Mammary epithelial cell (primary cell): ENCODE measurements at regions not wholly inside any gene's neighbourhood (a gene's known extent, or its start where the extent isn't known, plus 50 kb on each side); places are given as distances from the start of the nearest gene placed in this dataset.

Experiments
- EZH2 ChIP-seq: IDR thresholded peaks from 2 replicates; pipeline ENCODE4 v1.6.1; 2012; ENCODE audit warnings: low read length, inconsistent platforms, borderline replicate concordance
- TF ChIP-seq, protein P1 (sequence below), 2 donors: IDR thresholded peaks in 1 of 2; conservative IDR thresholded peaks in 1 of 2; 2 replicates each; pipeline ENCODE4 v1.5.1; 2011 to 2012; ENCODE audit warnings: inconsistent platforms in 2 of 2, low read length in 2 of 2, mild to moderate bottlenecking in 2 of 2, control low read depth in 1 of 2, low read depth in 1 of 2; ENCODE audit not compliant: insufficient read depth in 1 of 2; ENCODE audit errors: extremely low read depth in 1 of 2

DNA sequence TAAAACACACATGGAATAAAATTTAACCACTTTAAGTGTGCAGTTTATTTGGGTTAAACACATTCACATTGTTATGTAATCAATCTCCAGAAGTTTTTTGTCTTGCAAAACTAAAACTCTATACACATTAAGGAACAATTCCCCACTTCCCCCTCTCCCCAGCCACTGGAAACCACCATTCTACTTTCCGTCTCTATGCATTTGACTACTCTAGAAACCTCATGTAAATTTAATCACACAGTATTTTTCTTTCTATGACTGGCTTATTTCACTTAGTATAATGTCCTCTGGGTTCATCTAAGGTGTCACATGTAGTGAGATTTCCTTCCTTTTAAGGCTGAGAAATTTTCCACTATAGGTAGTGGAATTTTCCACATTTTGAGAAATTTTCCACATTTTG is 568.7 kb upstream of the UBE2E2 start:
- TF ChIP-seq, protein P1, sequence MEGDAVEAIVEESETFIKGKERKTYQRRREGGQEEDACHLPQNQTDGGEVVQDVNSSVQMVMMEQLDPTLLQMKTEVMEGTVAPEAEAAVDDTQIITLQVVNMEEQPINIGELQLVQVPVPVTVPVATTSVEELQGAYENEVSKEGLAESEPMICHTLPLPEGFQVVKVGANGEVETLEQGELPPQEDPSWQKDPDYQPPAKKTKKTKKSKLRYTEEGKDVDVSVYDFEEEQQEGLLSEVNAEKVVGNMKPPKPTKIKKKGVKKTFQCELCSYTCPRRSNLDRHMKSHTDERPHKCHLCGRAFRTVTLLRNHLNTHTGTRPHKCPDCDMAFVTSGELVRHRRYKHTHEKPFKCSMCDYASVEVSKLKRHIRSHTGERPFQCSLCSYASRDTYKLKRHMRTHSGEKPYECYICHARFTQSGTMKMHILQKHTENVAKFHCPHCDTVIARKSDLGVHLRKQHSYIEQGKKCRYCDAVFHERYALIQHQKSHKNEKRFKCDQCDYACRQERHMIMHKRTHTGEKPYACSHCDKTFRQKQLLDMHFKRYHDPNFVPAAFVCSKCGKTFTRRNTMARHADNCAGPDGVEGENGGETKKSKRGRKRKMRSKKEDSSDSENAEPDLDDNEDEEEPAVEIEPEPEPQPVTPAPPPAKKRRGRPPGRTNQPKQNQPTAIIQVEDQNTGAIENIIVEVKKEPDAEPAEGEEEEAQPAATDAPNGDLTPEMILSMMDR (conservative IDR thresholded peaks at IDR 0.05 in 1 of 2, IDR thresholded peaks at IDR 0.05 in 1 of 2; ENCODE audit: extremely low read depth in 1 of 2, insufficient read depth in 1 of 2, low read depth in 1 of 2, low read length in 2 of 2) = no peak
- no peak for TF ChIP-seq EZH2
